Gastroesophageal sphincter (tissue), 3 donors: ENCODE measurements at regions not wholly inside any gene's neighbourhood (a gene's known extent, or its start where the extent isn't known, plus 50 kb on each side); places are given as distances from the start of the nearest gene placed in this dataset.

Experiments
- CTCF ChIP-seq, 4 experiments: fragments of 200-600 bp in 2 of 4; fragments of 450-650 bp in 2 of 4; sonication (generic) in 1 of 4; IDR thresholded peaks; one replicate each; pipeline ENCODE4 v1.5.1; 2017 to 2019; ENCODE audit warnings: antibody characterized with exemption in 4 of 4, mild to moderate bottlenecking in 2 of 4, moderate library complexity in 2 of 4
- EP300 ChIP-seq: sonication (generic); formaldehyde crosslinking; IDR thresholded peaks from one replicate; pipeline ENCODE4 v1.6.1; 2017; ENCODE audit warnings: antibody characterized with exemption, mild to moderate bottlenecking
- POLR2A ChIP-seq, 2 donors: fragments of 450-650 bp; IDR thresholded peaks; one replicate each; pipeline ENCODE4 v1.6.1; 2017; ENCODE audit warnings: antibody characterized with exemption in 2 of 2, mild to moderate bottlenecking in 2 of 2, moderate library complexity in 1 of 2

GRCh38 chr4:81799371-81799770 lies 327.7 kb upstream of the RASGEF1B start:
- TF ChIP-seq EP300 = no peak
- no peak for TF ChIP-seq CTCF (IDR thresholded peaks at IDR 0.05)
- TF ChIP-seq POLR2A (IDR thresholded peaks at IDR 0.05) = no peak
